H9 (cell line): ENCODE measurements at regions not wholly inside any gene's neighbourhood (a gene's known extent, or its start where the extent isn't known, plus 50 kb on each side); places are given as distances from the start of the nearest gene placed in this dataset.

Source experiments
- DNase-seq: peaks from one replicate; pipeline ENCODE4 v3.0.0-alpha.2; 2017
- H2AFZ ChIP-seq: one replicate; pipeline ENCODE4 v1.6.1; 2013; ENCODE audit warnings: mild to moderate bottlenecking, low read length, control low read depth, moderate library complexity
- H2AK5ac ChIP-seq: 2 replicates; pipeline ENCODE4 v1.6.1; 2013; ENCODE audit warnings: low read length, control low read depth, mixed read lengths; ENCODE audit not compliant: insufficient read length
- H2BK120ac ChIP-seq: one replicate; pipeline ENCODE4 v1.6.1; 2013; ENCODE audit warnings: low read depth, mild to moderate bottlenecking, low read length, control low read depth, inconsistent platforms; ENCODE audit not compliant: poor library complexity, severe bottlenecking
- H2BK12ac ChIP-seq: 2 replicates; pipeline ENCODE4 v1.6.1; 2013; ENCODE audit warnings: low read length, control low read depth, mixed read lengths, low read depth; ENCODE audit not compliant: insufficient read length
- H2BK15ac ChIP-seq: 2 replicates; pipeline ENCODE4 v1.6.1; 2013; ENCODE audit warnings: low read depth, low read length, control low read depth
- H2BK20ac ChIP-seq: one replicate; pipeline ENCODE4 v1.6.1; 2013; ENCODE audit warnings: low read depth, mild to moderate bottlenecking, low read length, control low read depth, inconsistent platforms; ENCODE audit not compliant: poor library complexity, severe bottlenecking
- H2BK5ac ChIP-seq: 2 replicates; pipeline ENCODE4 v1.6.1; 2013; ENCODE audit warnings: low read length, control low read depth, mixed read lengths; ENCODE audit not compliant: insufficient read length
- H3K14ac ChIP-seq: 2 replicates; pipeline ENCODE4 v1.6.1; 2013; ENCODE audit warnings: low read length, control low read depth; ENCODE audit not compliant: insufficient read depth
- H3K18ac ChIP-seq: 2 replicates; pipeline ENCODE4 v1.6.1; 2013; ENCODE audit warnings: low read depth, mild to moderate bottlenecking, mixed read lengths, low read length, control low read depth; ENCODE audit not compliant: insufficient read length
- H3K23ac ChIP-seq: 2 replicates; pipeline ENCODE4 v1.6.1; 2013; ENCODE audit warnings: low read length, control low read depth, mixed read lengths, low read depth; ENCODE audit not compliant: insufficient read length
- H3K23me2 ChIP-seq: 2 replicates; pipeline ENCODE4 v1.6.1; 2013; ENCODE audit warnings: low read depth, mild to moderate bottlenecking, mixed read lengths, low read length, control low read depth; ENCODE audit not compliant: insufficient read length, poor library complexity, severe bottlenecking
- H3K27ac ChIP-seq: 2 replicates; pipeline ENCODE4 v1.5.1; 2013; ENCODE audit warnings: low read length, control low read depth, mixed read lengths, low read depth; ENCODE audit not compliant: insufficient read length
- H3K27me3 ChIP-seq: 2 replicates; pipeline ENCODE4 v1.6.1; 2013; ENCODE audit warnings: low read length, control low read depth, inconsistent platforms; ENCODE audit not compliant: insufficient read depth
- H3K4ac ChIP-seq: 2 replicates; pipeline ENCODE4 v1.6.1; 2013; ENCODE audit warnings: low read depth, mild to moderate bottlenecking, control low read depth, inconsistent platforms, low read length, moderate library complexity
- H3K4me1 ChIP-seq: 2 replicates; pipeline ENCODE4 v1.6.1; 2013; ENCODE audit warnings: low read length, control low read depth, inconsistent platforms; ENCODE audit not compliant: insufficient read depth
- H3K4me2 ChIP-seq: 2 replicates; pipeline ENCODE4 v1.6.1; 2013; ENCODE audit warnings: low read length, control low read depth, mixed read lengths; ENCODE audit not compliant: insufficient read length, insufficient read depth
- H3K56ac ChIP-seq: 2 replicates; pipeline ENCODE4 v1.6.1; 2013; ENCODE audit warnings: low read depth, mild to moderate bottlenecking, mixed read lengths, low read length, control low read depth; ENCODE audit not compliant: insufficient read length
- H3K79me1 ChIP-seq: 2 replicates; pipeline ENCODE4 v1.6.1; 2013; ENCODE audit warnings: low read depth, mild to moderate bottlenecking, moderate library complexity, low read length, control low read depth, inconsistent platforms; ENCODE audit not compliant: insufficient read depth, poor library complexity, severe bottlenecking
- H3K79me2 ChIP-seq: 2 replicates; pipeline ENCODE4 v1.6.1; 2013; ENCODE audit warnings: low read length, control low read depth, inconsistent platforms; ENCODE audit not compliant: insufficient read depth
- H3K9ac ChIP-seq: 2 replicates; pipeline ENCODE4 v1.6.1; 2013; ENCODE audit warnings: low read length, control low read depth, mixed read lengths; ENCODE audit not compliant: insufficient read length; ENCODE audit errors: extremely low read depth
- H3K9me3 ChIP-seq: one replicate; pipeline ENCODE4 v1.6.1; 2013; ENCODE audit warnings: low read depth, low read length, inconsistent platforms; ENCODE audit not compliant: control insufficient read depth
- H3T11ph ChIP-seq: one replicate; pipeline ENCODE4 v1.6.1; 2013; ENCODE audit warnings: mild to moderate bottlenecking, low read length, control low read depth, inconsistent platforms
- H4K20me1 ChIP-seq: one replicate; pipeline ENCODE4 v1.6.1; 2013; ENCODE audit not compliant: control insufficient read depth, insufficient read length, insufficient read depth
- H4K5ac ChIP-seq: 2 replicates; pipeline ENCODE4 v1.6.1; 2013; ENCODE audit warnings: low read depth, mild to moderate bottlenecking, mixed read lengths, low read length, control low read depth; ENCODE audit not compliant: insufficient read length
- H4K8ac ChIP-seq: replicated peaks from 2 replicates; pipeline ENCODE4 v1.6.1; 2013; ENCODE audit warnings: low read length, control low read depth, mixed read lengths, low read depth; ENCODE audit not compliant: insufficient read length
- H4K91ac ChIP-seq: 2 replicates; pipeline ENCODE4 v1.6.1; 2013; ENCODE audit warnings: low read depth, mild to moderate bottlenecking, moderate library complexity, mixed read lengths, low read length, control low read depth; ENCODE audit not compliant: insufficient read length
- H3K27ac Mint-ChIP-seq, 3 experiments: 2 replicates in 2 of 3; 3 replicates in 1 of 3; pipeline ENCODE4 v1.8.0; 2020 to 2021; ENCODE audit warnings: mixed read lengths in 3 of 3, mild to moderate bottlenecking in 1 of 3, moderate library complexity in 1 of 3
- H3K27me3 Mint-ChIP-seq: 2 replicates; pipeline ENCODE4 v1.8.0; 2021; ENCODE audit warnings: low read depth, mild to moderate bottlenecking, moderate library complexity, mixed read lengths
- H3K36me3 Mint-ChIP-seq, 3 experiments: 2 replicates in 2 of 3; 3 replicates in 1 of 3; pipeline ENCODE4 v1.8.0; 2020 to 2021; ENCODE audit warnings: low read depth in 3 of 3, mixed read lengths in 3 of 3; ENCODE audit not compliant: insufficient read depth in 1 of 3
- H3K4me1 Mint-ChIP-seq, 2 experiments: 2 replicates each; pipeline ENCODE4 v1.8.0; 2020; ENCODE audit warnings: mixed read lengths in 2 of 2
- H3K4me3 Mint-ChIP-seq, 2 experiments: 2 replicates in 1 of 2; 3 replicates in 1 of 2; pipeline ENCODE4 v1.8.0; 2020 to 2021; ENCODE audit warnings: mild to moderate bottlenecking in 2 of 2, mixed read lengths in 2 of 2, moderate library complexity in 1 of 2
- H3K9me3 Mint-ChIP-seq, 2 experiments: 2 replicates in 1 of 2; 3 replicates in 1 of 2; pipeline ENCODE4 v1.8.0; 2020; ENCODE audit warnings: mild to moderate bottlenecking in 2 of 2, mixed read lengths in 2 of 2, moderate library complexity in 1 of 2
- CTCF ChIP-seq: fragments of 200-600 bp; sonication (generic); conservative IDR thresholded peaks from 3 replicates; pipeline ENCODE4 v1.8.0; 2021; ENCODE audit warnings: antibody characterized with exemption, mild to moderate bottlenecking
- WGBS: extraction: QIAGEN DNeasy Blood & Tissue Kit; methylation state at CpG from one replicate; pipeline ENCODE4 v1.1.7; 2013; ENCODE audit warnings: missing lambda C conversion rate, low lambda C conversion rate, mixed read lengths; ENCODE audit not compliant: insufficient read length; ENCODE audit errors: extremely low coverage; 5-methylcytosine and 5-hydroxymethylcytosine counted together

GRCh38 chr16:26905336-26905735, 161.4 kb upstream of the C16orf82 start:
- Mint-ChIP-seq H3K27me3 (no peaks in the 10 kb centered on the region), H3K27ac (no peak overlapping the region), H3K36me3 (no peaks in the 10 kb centered on the region), H3K4me3 (no peak overlapping the region), H3K9me3 (no peaks in the 10 kb centered on the region; a peak in 1 of 5 replicates), H3K4me1 (peaks cover 10 to 14% of the 10 kb centered on the region in 2 experiments)
- no peak overlapping the region for H3K14ac ChIP-seq
- H2BK5ac ChIP-seq, result no peak overlapping the region
- no peak overlapping the region for H2AFZ ChIP-seq
- H2AK5ac ChIP-seq, result no peak overlapping the region
- no peak overlapping the region for H4K8ac ChIP-seq
- H3K23me2 ChIP-seq, result no peaks in the 10 kb centered on the region
- H3K79me2 ChIP-seq, result no peaks in the 10 kb centered on the region
- WGBS, result no CpG with 5 or more reads among the region's 2 CpGs
- H4K5ac ChIP-seq, result no peak overlapping the region
- no peak overlapping the region for H3K27ac ChIP-seq
- no peak for TF ChIP-seq CTCF
- no peaks in the 10 kb centered on the region for H3K27me3 ChIP-seq
- no peak overlapping the region for H2BK20ac ChIP-seq
- no peak overlapping the region for H3T11ph ChIP-seq
- H3K9ac ChIP-seq, result no peak overlapping the region
- H3K9me3 ChIP-seq, result no peaks in the 10 kb centered on the region
- no peak for DNase-seq
- no peak overlapping the region for H3K23ac ChIP-seq
- no peak overlapping the region for H3K4me2 ChIP-seq
- no peak overlapping the region for H3K4ac ChIP-seq
- H4K20me1 ChIP-seq, result no peaks in the 10 kb centered on the region
- H2BK120ac ChIP-seq, result no peak overlapping the region
- no peak overlapping the region for H3K56ac ChIP-seq
- no peaks in the 10 kb centered on the region for H3K79me1 ChIP-seq
- no peak overlapping the region for H3K18ac ChIP-seq
- H2BK12ac ChIP-seq, result no peak overlapping the region
- no peaks in the 10 kb centered on the region for H3K4me1 ChIP-seq
- no peak overlapping the region for H2BK15ac ChIP-seq
- no peak overlapping the region for H4K91ac ChIP-seq
